ENCODE measurements at regions not wholly inside any gene's neighbourhood (a gene's known extent, or its start where the extent isn't known, plus 50 kb on each side); places are given as distances from the start of the nearest gene placed in this dataset.

- Mint-ChIP-seq H3K9me3 (ENCODE audit: low read depth) (peaks cover 7% of the 10 kb centered on the region), H3K27ac (ENCODE audit: unreplicated experiment) (no peak overlapping the region), H3K4me1 (ENCODE audit: low read depth) (no peaks in the 10 kb centered on the region), H3K4me3 (ENCODE audit: unreplicated experiment) (no peak overlapping the region), H3K27me3 (ENCODE audit: low read depth) (no peaks in the 10 kb centered on the region), H3K36me3 (ENCODE audit: low read depth) (no peaks in the 10 kb centered on the region)
- no peak for DNase-seq (ENCODE audit: low spot score)
- TF ChIP-seq, protein P1, sequence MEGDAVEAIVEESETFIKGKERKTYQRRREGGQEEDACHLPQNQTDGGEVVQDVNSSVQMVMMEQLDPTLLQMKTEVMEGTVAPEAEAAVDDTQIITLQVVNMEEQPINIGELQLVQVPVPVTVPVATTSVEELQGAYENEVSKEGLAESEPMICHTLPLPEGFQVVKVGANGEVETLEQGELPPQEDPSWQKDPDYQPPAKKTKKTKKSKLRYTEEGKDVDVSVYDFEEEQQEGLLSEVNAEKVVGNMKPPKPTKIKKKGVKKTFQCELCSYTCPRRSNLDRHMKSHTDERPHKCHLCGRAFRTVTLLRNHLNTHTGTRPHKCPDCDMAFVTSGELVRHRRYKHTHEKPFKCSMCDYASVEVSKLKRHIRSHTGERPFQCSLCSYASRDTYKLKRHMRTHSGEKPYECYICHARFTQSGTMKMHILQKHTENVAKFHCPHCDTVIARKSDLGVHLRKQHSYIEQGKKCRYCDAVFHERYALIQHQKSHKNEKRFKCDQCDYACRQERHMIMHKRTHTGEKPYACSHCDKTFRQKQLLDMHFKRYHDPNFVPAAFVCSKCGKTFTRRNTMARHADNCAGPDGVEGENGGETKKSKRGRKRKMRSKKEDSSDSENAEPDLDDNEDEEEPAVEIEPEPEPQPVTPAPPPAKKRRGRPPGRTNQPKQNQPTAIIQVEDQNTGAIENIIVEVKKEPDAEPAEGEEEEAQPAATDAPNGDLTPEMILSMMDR (IDR thresholded peaks at IDR 0.05), result no peak
Observed at GRCh38 chr16:18050234-18050633, 286.3 kb downstream of the NPIPA8 start.

- no peak overlapping the region for H3K27ac Mint-ChIP-seq (ENCODE audit: unreplicated experiment)
- no peaks in the 10 kb centered on the region for H3K36me3 Mint-ChIP-seq (ENCODE audit: low read depth)
- H3K4me1 Mint-ChIP-seq (ENCODE audit: low read depth), result no peaks in the 10 kb centered on the region
- no peak for DNase-seq (ENCODE audit: low spot score)
- TF ChIP-seq, protein P1 (IDR thresholded peaks at IDR 0.05), result no peak
- H3K4me3 Mint-ChIP-seq (ENCODE audit: unreplicated experiment), result no peak overlapping the region
- H3K9me3 Mint-ChIP-seq (ENCODE audit: low read depth), result peaks cover 7% of the 10 kb centered on the region
- no peaks in the 10 kb centered on the region for H3K27me3 Mint-ChIP-seq (ENCODE audit: low read depth)
Observed at GRCh38 chr16:18049547-18050133, 286.9 kb downstream of the NPIPA8 start.

DNA sequence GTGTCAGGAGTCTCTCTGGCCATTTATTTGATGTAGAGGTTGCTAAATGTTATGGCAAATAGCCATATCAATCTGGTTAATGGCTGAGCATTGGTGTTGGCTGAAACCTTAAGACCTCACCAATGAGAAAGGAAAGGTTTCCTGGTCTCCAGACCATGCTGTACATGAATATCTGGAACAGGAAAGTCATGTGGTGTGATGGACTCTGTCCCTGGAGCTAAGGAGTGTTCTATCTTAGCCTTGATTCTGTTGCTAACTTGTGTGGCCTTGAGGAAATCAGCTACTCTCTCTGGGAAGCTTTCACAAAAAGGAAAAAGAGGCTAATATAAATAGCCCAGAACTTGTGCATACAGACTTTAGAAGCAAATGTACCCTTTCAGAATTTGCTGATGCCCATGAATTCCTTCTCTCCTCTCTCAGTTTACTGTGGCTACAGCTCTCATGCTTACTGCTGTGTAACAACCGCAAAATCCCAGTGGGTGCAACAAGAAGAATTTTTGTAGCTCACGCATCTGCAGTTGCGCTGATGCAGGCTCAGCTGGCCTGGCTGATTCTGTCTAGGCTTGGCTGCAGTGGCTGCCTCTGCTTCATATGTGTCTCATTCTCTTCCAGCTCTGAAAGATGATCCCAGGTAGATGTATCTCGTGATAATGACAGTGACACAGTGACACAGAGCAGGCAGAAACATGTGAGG, 287.5 kb downstream of the NPIPA8 start:
- Mint-ChIP-seq H3K36me3 (ENCODE audit: low read depth) (no peaks in the 10 kb centered on the region), H3K4me1 (ENCODE audit: low read depth) (no peaks in the 10 kb centered on the region), H3K27me3 (ENCODE audit: low read depth) (no peaks in the 10 kb centered on the region), H3K9me3 (ENCODE audit: low read depth) (peaks cover 7% of the 10 kb centered on the region), H3K27ac (ENCODE audit: unreplicated experiment) (no peak overlapping the region), H3K4me3 (ENCODE audit: unreplicated experiment) (no peak overlapping the region)
- TF ChIP-seq, protein P1 (IDR thresholded peaks at IDR 0.05), result no peak
- no peak for DNase-seq (ENCODE audit: low spot score)

- H3K36me3 Mint-ChIP-seq (ENCODE audit: low read depth), result no peaks in the 10 kb centered on the region
- H3K4me3 Mint-ChIP-seq (ENCODE audit: unreplicated experiment), result no peak overlapping the region
Observed at GRCh38 chr16:18047761-18048160, 288.8 kb downstream of the NPIPA8 start.

DNA sequence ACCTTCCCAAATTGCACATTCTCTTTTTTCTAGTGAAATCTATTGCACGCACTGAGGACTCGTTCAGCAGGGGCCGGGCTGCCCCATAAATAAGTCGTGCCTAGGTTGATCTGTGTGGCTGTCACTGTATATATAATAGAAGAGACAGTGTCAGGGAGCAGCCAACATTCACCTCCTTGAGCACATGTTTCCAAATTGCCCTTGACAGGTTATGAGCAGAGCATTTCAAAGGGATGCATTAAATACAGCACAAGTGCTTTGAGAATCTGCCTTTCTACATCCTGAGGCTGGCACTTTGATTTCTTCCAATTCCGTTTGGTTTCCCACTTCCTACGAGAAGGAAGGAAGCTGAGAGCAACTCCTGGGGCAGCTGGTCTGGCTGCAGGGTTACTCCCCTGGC, 291.2 kb downstream of the NPIPA8 start:
- no peak for DNase-seq (ENCODE audit: low spot score)
- Mint-ChIP-seq H3K4me1 (ENCODE audit: low read depth) (no peaks in the 10 kb centered on the region), H3K27me3 (ENCODE audit: low read depth) (peaks cover 1% of the 10 kb centered on the region)

More at GRCh38 chr16:18047761-18048160, 288.8 kb downstream of the NPIPA8 start:
- TF ChIP-seq, protein P1 (IDR thresholded peaks at IDR 0.05), result no peak
- Mint-ChIP-seq H3K27me3 (ENCODE audit: low read depth) (peaks cover 1% of the 10 kb centered on the region), H3K4me1 (ENCODE audit: low read depth) (no peaks in the 10 kb centered on the region), H3K9me3 (ENCODE audit: low read depth) (peaks cover 4% of the 10 kb centered on the region), H3K27ac (ENCODE audit: unreplicated experiment) (no peak overlapping the region)
- DNase-seq (ENCODE audit: low spot score), result no peak

More for the DNA sequence above, 291.2 kb downstream of the NPIPA8 start:
- Mint-ChIP-seq H3K27ac (ENCODE audit: unreplicated experiment) (no peak overlapping the region), H3K36me3 (ENCODE audit: low read depth) (no peaks in the 10 kb centered on the region), H3K9me3 (ENCODE audit: low read depth) (no peaks in the 10 kb centered on the region), H3K4me3 (ENCODE audit: unreplicated experiment) (no peak overlapping the region)
- TF ChIP-seq, protein P1 (IDR thresholded peaks at IDR 0.05), result no peak
